Adrenal gland (tissue), 9 donors: ENCODE measurements at regions not wholly inside any gene's neighbourhood (a gene's known extent, or its start where the extent isn't known, plus 50 kb on each side); places are given as distances from the start of the nearest gene placed in this dataset.

Experiments
- DNase-seq, 7 donors: peaks; one replicate each; pipeline ENCODE4 v3.0.0-alpha.2; 2019 to 2020
- H3K27ac ChIP-seq, 5 donors: fragments of 200-600 bp; sonication (generic) in 4 of 5; 1 replicate in 3 of 5; 2 replicates in 2 of 5; pipeline versions ENCODE4 v1.5.1 to v1.8.0; 2016 to 2020; ENCODE audit warnings: mild to moderate bottlenecking in 1 of 5
- H3K27me3 ChIP-seq: fragments of 200-600 bp; 2 replicates; pipeline ENCODE4 v1.8.0; 2021
- H3K36me3 ChIP-seq, 2 donors: fragments of 200-600 bp; replicated peaks in 1 of 2; 1 replicate in 1 of 2; 2 replicates in 1 of 2; pipeline versions ENCODE4 v1.5.1 to v1.8.0; 2018 to 2022
- H3K4me1 ChIP-seq, 2 donors: fragments of 200-600 bp; replicated peaks in 1 of 2; 1 replicate in 1 of 2; 2 replicates in 1 of 2; pipeline versions ENCODE4 v1.5.1 to v1.8.0; 2018 to 2021
- H3K4me3 ChIP-seq, 4 donors: fragments of 200-600 bp; sonication (generic) in 3 of 4; one replicate each; pipeline ENCODE4 v1.5.1; 2016 to 2018
- H3K9me3 ChIP-seq, 3 donors: fragments of 200-600 bp; sonication (generic) in 1 of 3; replicated peaks in 1 of 3; 1 replicate in 2 of 3; 2 replicates in 1 of 3; pipeline versions ENCODE4 v1.5.1 to v1.8.0; 2016 to 2021
- POLR2A ChIP-seq, 2 donors: fragments of 450-650 bp; IDR thresholded peaks; one replicate each; pipeline ENCODE4 v1.6.1; 2017; ENCODE audit warnings: antibody characterized with exemption in 2 of 2, mild to moderate bottlenecking in 2 of 2, moderate library complexity in 1 of 2
- WGBS, 4 donors: extraction: QIAGEN DNeasy Blood & Tissue Kit in 2 of 4; methylation state at CpG; one replicate each; pipeline versions ENCODE4 v1.1.5 to v1.1.7; 2013 to 2017; 5-methylcytosine and 5-hydroxymethylcytosine counted together
- intact Hi-C, 2 donors: fragments of 100-400 bp; cut with DNase I; formaldehyde crosslinking; loops; one replicate each; pipeline versions ENCODE4 v1.14.1 to v1.15.0; 2022 to 2023
- TF ChIP-seq, protein P1 (sequence below), 6 experiments: fragments of 450-650 bp in 4 of 6; fragments of 200-600 bp in 2 of 6; sonication (generic) in 1 of 6; IDR thresholded peaks; 1 replicate in 5 of 6; 2 replicates in 1 of 6; pipeline versions ENCODE4 v1.5.1 to v1.8.0; 2016 to 2021; ENCODE audit warnings: antibody characterized with exemption in 6 of 6, mild to moderate bottlenecking in 2 of 6, moderate library complexity in 1 of 6
- donor health status: healthy with polysubstance abuse.
- donor health status: Bipolar disorder and iron deficiency.
- donor health status: DM: yes; HTN: yes; CAD: no.
- donor health status: DM: no; HTN: no; CAD: no.
- donor health status: DM: no; HTN: no; CAD: no.

GRCh38 chr15:94145046-94145445 is 86.3 kb upstream of the MCTP2 start:
- intact Hi-C loops = no loop called here
- no peak overlapping the region for H3K4me3 ChIP-seq
- WGBS, 4 donors = 61 to 66% (median 63%) methylated on average over 4 of the region's 4 CpGs
- TF ChIP-seq, protein P1, sequence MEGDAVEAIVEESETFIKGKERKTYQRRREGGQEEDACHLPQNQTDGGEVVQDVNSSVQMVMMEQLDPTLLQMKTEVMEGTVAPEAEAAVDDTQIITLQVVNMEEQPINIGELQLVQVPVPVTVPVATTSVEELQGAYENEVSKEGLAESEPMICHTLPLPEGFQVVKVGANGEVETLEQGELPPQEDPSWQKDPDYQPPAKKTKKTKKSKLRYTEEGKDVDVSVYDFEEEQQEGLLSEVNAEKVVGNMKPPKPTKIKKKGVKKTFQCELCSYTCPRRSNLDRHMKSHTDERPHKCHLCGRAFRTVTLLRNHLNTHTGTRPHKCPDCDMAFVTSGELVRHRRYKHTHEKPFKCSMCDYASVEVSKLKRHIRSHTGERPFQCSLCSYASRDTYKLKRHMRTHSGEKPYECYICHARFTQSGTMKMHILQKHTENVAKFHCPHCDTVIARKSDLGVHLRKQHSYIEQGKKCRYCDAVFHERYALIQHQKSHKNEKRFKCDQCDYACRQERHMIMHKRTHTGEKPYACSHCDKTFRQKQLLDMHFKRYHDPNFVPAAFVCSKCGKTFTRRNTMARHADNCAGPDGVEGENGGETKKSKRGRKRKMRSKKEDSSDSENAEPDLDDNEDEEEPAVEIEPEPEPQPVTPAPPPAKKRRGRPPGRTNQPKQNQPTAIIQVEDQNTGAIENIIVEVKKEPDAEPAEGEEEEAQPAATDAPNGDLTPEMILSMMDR (IDR thresholded peaks at IDR 0.05) = no peak
- no peak for TF ChIP-seq POLR2A (IDR thresholded peaks at IDR 0.05)
- H3K27ac ChIP-seq = no peak overlapping the region
- H3K27me3 ChIP-seq = peaks cover 7% of the 10 kb centered on the region
- no peak for DNase-seq
- H3K9me3 ChIP-seq = no peaks in the 10 kb centered on the region
- no peaks in the 10 kb centered on the region for H3K4me1 ChIP-seq
- no peaks in the 10 kb centered on the region for H3K36me3 ChIP-seq

DNA sequence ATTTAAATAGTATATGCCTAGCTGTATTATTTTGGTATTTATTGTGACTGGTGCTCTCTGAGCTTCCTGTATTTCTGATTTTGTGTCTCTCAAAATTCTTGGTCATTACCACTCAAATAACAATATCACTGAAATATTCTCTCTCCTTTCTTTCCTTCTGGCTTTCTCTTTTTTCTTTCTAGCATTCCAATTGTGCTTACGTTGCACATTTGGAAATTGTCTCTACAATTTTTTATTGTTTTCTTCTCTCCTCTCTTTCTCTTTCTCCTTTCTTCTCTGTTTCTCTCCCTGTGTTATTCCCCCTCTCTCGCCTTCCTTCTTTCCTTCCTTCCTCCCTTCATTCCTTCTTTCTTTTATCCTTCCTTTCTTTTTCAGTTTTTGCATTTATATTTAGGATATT is 89.6 kb upstream of the MCTP2 start:
- DNase-seq = no peak
- no peak overlapping the region for H3K27ac ChIP-seq
- intact Hi-C loops = no loop called here
- peaks cover 7% of the 10 kb centered on the region for H3K27me3 ChIP-seq
- no peak overlapping the region for H3K4me3 ChIP-seq
- H3K4me1 ChIP-seq = no peaks in the 10 kb centered on the region
- no peaks in the 10 kb centered on the region for H3K9me3 ChIP-seq
- 81 to 89% (median 86%) methylated on average over 2 of the region's 2 CpGs for WGBS, 4 donors
- H3K36me3 ChIP-seq = no peaks in the 10 kb centered on the region
- TF ChIP-seq, protein P1 (IDR thresholded peaks at IDR 0.05) = no peak
- TF ChIP-seq POLR2A (IDR thresholded peaks at IDR 0.05) = no peak

DNA sequence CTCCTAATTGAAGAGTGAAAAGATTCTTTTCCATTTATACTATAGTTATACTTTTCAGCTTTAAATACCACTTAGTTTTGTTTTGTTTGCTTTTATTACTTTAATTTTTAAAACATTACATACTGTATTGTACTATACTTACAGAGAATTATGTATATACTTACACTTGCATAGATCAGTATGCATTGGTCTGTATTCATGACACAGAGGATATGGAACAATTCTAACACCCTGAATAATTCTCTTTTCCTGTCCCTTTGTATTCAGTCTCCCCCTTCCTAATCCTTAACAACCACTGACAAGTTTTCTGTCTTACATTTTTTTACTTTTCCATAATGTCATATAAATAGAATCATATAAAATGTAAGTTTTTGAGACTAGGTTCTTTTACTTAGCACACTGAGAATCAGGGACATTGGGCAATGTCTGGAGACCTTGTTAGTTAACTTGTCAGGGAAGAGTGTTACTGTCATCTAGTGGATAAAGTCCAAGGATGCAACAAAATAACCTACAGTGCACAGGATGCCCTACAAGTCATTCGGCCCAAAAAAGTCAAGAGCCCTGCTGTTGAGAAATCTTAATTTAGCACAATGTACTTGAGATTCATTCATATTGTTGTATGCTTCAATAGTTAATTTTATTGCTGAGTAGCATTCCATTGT is 95.7 kb upstream of the MCTP2 start:
- intact Hi-C loops = no loop called here
- no peaks in the 10 kb centered on the region for H3K4me1 ChIP-seq
- H3K27ac ChIP-seq = no peak overlapping the region
- no peaks in the 10 kb centered on the region for H3K36me3 ChIP-seq
- TF ChIP-seq, protein P1 (IDR thresholded peaks at IDR 0.05) = no peak
- TF ChIP-seq POLR2A (IDR thresholded peaks at IDR 0.05) = no peak
- H3K9me3 ChIP-seq = no peaks in the 10 kb centered on the region
- H3K27me3 ChIP-seq = peaks cover 1% of the 10 kb centered on the region
- DNase-seq = no peak
- H3K4me3 ChIP-seq = no peak overlapping the region
- WGBS, 4 donors = 16 to 44% (median 22%) methylated on average over 1 of the region's 1 CpG

GRCh38 chr15:94131875-94132274 is 99.5 kb upstream of the MCTP2 start:
- Histone ChIP-seq H3K36me3 (no peaks in the 10 kb centered on the region), H3K27me3 (no peaks in the 10 kb centered on the region), H3K9me3 (no peaks in the 10 kb centered on the region), H3K4me3 (no peak overlapping the region), H3K4me1 (no peaks in the 10 kb centered on the region), H3K27ac (no peak overlapping the region)
- TF ChIP-seq, protein P1 (IDR thresholded peaks at IDR 0.05) = no peak
- no peak for TF ChIP-seq POLR2A (IDR thresholded peaks at IDR 0.05)
- no peak for DNase-seq
- intact Hi-C loops = no loop called here
